ENCODE measurements at regions not wholly inside any gene's neighbourhood (a gene's known extent, or its start where the extent isn't known, plus 50 kb on each side); places are given as distances from the start of the nearest gene placed in this dataset.

DNA sequence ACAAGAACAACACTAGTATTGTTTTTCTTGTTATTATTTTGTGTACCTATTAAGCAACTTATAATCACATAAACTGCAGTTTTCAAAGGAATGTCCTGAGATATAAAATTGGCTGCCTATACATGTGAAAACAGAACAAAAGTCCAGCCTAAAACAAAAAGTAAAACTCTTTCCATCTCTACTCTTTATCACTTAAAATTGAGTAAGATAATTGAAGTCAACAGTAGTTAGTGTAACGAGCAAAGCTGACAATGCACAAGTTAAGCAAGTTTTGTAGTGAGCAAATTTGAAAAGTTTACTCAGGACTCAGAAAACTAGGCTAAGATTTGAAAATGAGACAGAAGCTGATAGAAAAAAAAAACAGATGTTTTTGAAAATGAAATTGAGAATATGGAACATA is 941.4 kb upstream of the MAN1A1 start:
- Mint-ChIP-seq H3K27ac (no peak overlapping the region), H3K4me3 (no peak overlapping the region), H3K4me1 (no peaks in the 10 kb centered on the region), H3K9me3 (peaks cover 15% of the 10 kb centered on the region), H3K27me3 (ENCODE audit: low read depth) (no peaks in the 10 kb centered on the region), H3K36me3 (no peaks in the 10 kb centered on the region)
- ChIA-PET POLR2A (no interaction called here), CTCF (no interaction called here)
- DNase-seq (ENCODE audit: low spot score), result no peak
- TF ChIP-seq PRRX2 (CRISPR knock-in tag; IDR thresholded peaks at IDR 0.05) (no peak), IRF2 (CRISPR knock-in tag; IDR thresholded peaks at IDR 0.05; ENCODE audit: borderline replicate concordance, low read depth) (no peak), MYBL2 (CRISPR knock-in tag; IDR thresholded peaks at IDR 0.05) (no peak), TP53 (CRISPR knock-in tag; IDR thresholded peaks at IDR 0.05) (no peak), JUN (CRISPR knock-in tag; IDR thresholded peaks at IDR 0.05) (no peak), SMAD4 (CRISPR knock-in tag; IDR thresholded peaks at IDR 0.05) (no peak), ZNF219 (CRISPR knock-in tag; IDR thresholded peaks at IDR 0.05; ENCODE audit: borderline replicate concordance) (no peak), RORB (CRISPR knock-in tag; IDR thresholded peaks at IDR 0.05) (no peak), ZNF232 (CRISPR knock-in tag; IDR thresholded peaks at IDR 0.05) (no peak), SP1 (CRISPR knock-in tag; conservative IDR thresholded peaks at IDR 0.05) (no peak), NR2C2 (CRISPR knock-in tag; IDR thresholded peaks at IDR 0.05) (no peak)
- TF ChIP-seq, protein P1, sequence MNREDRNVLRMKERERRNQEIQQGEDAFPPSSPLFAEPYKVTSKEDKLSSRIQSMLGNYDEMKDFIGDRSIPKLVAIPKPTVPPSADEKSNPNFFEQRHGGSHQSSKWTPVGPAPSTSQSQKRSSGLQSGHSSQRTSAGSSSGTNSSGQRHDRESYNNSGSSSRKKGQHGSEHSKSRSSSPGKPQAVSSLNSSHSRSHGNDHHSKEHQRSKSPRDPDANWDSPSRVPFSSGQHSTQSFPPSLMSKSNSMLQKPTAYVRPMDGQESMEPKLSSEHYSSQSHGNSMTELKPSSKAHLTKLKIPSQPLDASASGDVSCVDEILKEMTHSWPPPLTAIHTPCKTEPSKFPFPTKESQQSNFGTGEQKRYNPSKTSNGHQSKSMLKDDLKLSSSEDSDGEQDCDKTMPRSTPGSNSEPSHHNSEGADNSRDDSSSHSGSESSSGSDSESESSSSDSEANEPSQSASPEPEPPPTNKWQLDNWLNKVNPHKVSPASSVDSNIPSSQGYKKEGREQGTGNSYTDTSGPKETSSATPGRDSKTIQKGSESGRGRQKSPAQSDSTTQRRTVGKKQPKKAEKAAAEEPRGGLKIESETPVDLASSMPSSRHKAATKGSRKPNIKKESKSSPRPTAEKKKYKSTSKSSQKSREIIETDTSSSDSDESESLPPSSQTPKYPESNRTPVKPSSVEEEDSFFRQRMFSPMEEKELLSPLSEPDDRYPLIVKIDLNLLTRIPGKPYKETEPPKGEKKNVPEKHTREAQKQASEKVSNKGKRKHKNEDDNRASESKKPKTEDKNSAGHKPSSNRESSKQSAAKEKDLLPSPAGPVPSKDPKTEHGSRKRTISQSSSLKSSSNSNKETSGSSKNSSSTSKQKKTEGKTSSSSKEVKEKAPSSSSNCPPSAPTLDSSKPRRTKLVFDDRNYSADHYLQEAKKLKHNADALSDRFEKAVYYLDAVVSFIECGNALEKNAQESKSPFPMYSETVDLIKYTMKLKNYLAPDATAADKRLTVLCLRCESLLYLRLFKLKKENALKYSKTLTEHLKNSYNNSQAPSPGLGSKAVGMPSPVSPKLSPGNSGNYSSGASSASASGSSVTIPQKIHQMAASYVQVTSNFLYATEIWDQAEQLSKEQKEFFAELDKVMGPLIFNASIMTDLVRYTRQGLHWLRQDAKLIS (CRISPR knock-in tag; IDR thresholded peaks at IDR 0.05; ENCODE audit: borderline replicate concordance), result no peak
- TF ChIP-seq, protein P2, sequence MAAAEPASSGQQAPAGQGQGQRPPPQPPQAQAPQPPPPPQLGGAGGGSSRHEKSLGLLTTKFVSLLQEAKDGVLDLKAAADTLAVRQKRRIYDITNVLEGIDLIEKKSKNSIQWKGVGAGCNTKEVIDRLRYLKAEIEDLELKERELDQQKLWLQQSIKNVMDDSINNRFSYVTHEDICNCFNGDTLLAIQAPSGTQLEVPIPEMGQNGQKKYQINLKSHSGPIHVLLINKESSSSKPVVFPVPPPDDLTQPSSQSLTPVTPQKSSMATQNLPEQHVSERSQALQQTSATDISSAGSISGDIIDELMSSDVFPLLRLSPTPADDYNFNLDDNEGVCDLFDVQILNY (CRISPR knock-in tag; IDR thresholded peaks at IDR 0.05), result no peak
- TF ChIP-seq, protein P3, sequence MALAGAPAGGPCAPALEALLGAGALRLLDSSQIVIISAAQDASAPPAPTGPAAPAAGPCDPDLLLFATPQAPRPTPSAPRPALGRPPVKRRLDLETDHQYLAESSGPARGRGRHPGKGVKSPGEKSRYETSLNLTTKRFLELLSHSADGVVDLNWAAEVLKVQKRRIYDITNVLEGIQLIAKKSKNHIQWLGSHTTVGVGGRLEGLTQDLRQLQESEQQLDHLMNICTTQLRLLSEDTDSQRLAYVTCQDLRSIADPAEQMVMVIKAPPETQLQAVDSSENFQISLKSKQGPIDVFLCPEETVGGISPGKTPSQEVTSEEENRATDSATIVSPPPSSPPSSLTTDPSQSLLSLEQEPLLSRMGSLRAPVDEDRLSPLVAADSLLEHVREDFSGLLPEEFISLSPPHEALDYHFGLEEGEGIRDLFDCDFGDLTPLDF (CRISPR knock-in tag; IDR thresholded peaks at IDR 0.05), result no peak
- TF ChIP-seq, protein P4, sequence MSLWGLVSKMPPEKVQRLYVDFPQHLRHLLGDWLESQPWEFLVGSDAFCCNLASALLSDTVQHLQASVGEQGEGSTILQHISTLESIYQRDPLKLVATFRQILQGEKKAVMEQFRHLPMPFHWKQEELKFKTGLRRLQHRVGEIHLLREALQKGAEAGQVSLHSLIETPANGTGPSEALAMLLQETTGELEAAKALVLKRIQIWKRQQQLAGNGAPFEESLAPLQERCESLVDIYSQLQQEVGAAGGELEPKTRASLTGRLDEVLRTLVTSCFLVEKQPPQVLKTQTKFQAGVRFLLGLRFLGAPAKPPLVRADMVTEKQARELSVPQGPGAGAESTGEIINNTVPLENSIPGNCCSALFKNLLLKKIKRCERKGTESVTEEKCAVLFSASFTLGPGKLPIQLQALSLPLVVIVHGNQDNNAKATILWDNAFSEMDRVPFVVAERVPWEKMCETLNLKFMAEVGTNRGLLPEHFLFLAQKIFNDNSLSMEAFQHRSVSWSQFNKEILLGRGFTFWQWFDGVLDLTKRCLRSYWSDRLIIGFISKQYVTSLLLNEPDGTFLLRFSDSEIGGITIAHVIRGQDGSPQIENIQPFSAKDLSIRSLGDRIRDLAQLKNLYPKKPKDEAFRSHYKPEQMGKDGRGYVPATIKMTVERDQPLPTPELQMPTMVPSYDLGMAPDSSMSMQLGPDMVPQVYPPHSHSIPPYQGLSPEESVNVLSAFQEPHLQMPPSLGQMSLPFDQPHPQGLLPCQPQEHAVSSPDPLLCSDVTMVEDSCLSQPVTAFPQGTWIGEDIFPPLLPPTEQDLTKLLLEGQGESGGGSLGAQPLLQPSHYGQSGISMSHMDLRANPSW (CRISPR knock-in tag; conservative IDR thresholded peaks at IDR 0.05; ENCODE audit: low read depth), result no peak
- TF ChIP-seq, protein P5, sequence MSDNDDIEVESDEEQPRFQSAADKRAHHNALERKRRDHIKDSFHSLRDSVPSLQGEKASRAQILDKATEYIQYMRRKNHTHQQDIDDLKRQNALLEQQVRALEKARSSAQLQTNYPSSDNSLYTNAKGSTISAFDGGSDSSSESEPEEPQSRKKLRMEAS (CRISPR knock-in tag; IDR thresholded peaks at IDR 0.05), result no peak
- ATAC-seq, result no peak

DNA sequence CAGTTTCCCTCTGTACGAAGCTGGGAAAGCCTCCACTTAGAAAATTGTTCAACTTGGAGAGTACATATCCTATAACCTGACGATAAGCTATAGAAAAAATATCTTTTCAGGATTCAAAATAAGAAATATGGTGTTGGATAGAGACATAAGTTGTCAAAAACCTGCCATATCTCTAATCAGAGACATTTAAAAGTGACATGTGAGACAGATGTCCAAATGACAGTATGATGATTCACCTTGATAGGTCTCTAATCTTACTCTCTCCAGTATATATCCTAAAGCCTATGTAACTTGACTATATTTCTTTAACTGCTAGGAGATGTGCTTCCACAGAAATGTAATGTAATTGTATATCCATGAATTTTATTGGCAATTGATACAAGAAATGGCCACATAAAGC is 932.4 kb upstream of the MAN1A1 start:
- H3K4me1 Mint-ChIP-seq, result 0 out of 2 replicates have a peak, but pooled peaks cover 2% of the 10 kb centered on the region
- TF ChIP-seq RORB (CRISPR knock-in tag; IDR thresholded peaks at IDR 0.05), result no peak
- no peak for TF ChIP-seq GTF2I (CRISPR knock-in tag; conservative IDR thresholded peaks at IDR 0.05)
- TF ChIP-seq HMGA2 (CRISPR knock-in tag; IDR thresholded peaks at IDR 0.05), result no peak
- H3K27me3 Mint-ChIP-seq (ENCODE audit: low read depth), result no peaks in the 10 kb centered on the region
- CTCF ChIA-PET, result no interaction called here
- DNase-seq (ENCODE audit: low spot score), result no peak
- no peak overlapping the region for H3K4me3 Mint-ChIP-seq
- H3K36me3 Mint-ChIP-seq, result no peaks in the 10 kb centered on the region
- H3K9me3 Mint-ChIP-seq, result no peaks in the 10 kb centered on the region
- H3K27ac Mint-ChIP-seq, result no peak overlapping the region
- no peak for ATAC-seq
- POLR2A ChIA-PET, result no interaction called here
